ENCODE measurements at regions not wholly inside any gene's neighbourhood (a gene's known extent, or its start where the extent isn't known, plus 50 kb on each side); places are given as distances from the start of the nearest gene placed in this dataset.

- DNase-seq (ENCODE audit: low read depth in 2 of 2): no peak
- no peak overlapping the region for H3K4me3 ChIP-seq (replicated peaks in 1 of 2; ENCODE audit: low read depth in 2 of 2, low read length in 2 of 2)
- TF ChIP-seq CTCF (IDR thresholded peaks at IDR 0.05; ENCODE audit: low read depth, low read length): no peak
Measured at GRCh38 chr4:104381729-104382128, 113.0 kb downstream of the CXXC4 start.

DNA sequence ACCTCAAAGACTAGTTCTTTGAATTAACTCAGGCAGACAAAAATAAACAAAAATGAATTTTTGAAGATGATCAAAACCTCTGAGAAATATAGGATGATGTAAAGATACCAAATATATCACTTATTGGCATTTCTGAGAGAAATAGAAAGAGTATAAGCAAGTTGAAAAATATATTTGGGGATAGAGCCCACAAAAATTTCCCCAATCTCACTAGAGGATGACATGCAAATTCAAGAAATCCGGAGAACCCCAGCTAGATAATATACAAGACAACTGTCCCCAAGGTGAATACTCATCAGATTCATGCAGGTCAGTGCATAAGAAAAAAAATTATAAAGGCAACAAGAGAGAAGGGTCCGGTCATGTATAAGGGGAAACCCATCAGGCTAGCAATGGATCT lies 129.1 kb downstream of the CXXC4 start:
- H3K4me3 ChIP-seq (replicated peaks in 1 of 2; ENCODE audit: low read depth in 2 of 2, low read length in 2 of 2): no peak overlapping the region
- DNase-seq (ENCODE audit: low read depth in 2 of 2): no peak
- TF ChIP-seq CTCF (IDR thresholded peaks at IDR 0.05; ENCODE audit: low read depth, low read length): no peak

DNA sequence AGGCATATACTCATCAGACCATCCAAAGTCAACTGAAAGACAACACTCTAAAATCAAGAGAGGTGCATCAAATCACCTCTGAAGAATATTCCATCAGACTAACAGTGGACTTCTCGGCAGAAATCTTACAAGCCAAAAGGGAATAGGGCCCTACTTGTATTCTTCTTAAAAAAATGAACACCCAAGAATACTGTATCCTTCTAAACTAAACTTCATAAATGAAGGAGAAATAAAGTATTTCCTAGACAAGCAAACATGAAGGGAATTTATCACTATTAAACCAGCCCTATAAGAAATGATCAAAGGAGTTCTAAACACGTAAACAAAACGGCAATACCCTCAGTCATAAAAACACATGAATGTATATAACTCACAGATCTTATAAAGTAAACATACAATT lies 141.2 kb downstream of the CXXC4 start:
- no peak overlapping the region for H3K4me3 ChIP-seq (replicated peaks in 1 of 2; ENCODE audit: low read depth in 2 of 2, low read length in 2 of 2)
- DNase-seq (ENCODE audit: low read depth in 2 of 2): no peak
- TF ChIP-seq CTCF (IDR thresholded peaks at IDR 0.05; ENCODE audit: low read depth, low read length): no peak

- peak; percentile 8 for TF ChIP-seq CTCF (IDR thresholded peaks at IDR 0.05; ENCODE audit: low read depth, low read length)
- H3K4me3 ChIP-seq (replicated peaks in 1 of 2; ENCODE audit: low read depth in 2 of 2, low read length in 2 of 2): no peak overlapping the region
- no peak for DNase-seq (ENCODE audit: low read depth in 2 of 2)
Measured at GRCh38 chr4:104352211-104352610, 142.5 kb downstream of the CXXC4 start.

DNA sequence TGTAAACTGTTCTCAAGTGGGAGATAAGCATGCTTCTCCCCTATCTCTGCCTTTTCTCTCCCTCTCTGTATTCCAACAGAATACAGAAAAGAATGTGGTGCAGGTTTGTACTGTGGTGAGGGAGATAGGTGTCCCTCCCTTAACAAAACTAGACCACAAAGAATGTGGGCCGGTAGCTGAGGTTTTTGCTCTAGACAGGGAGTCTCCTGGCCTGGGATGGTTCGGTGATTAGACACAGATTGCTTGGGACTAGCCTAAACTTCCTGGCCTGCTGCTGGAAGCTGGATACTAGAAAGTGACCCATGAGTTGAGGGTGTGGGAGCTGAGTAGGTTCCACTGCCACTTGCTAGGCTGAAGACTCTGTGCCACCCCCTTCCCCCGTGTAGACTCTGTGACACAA lies 143.0 kb downstream of the CXXC4 start:
- no peak overlapping the region for H3K4me3 ChIP-seq (replicated peaks in 1 of 2; ENCODE audit: low read depth in 2 of 2, low read length in 2 of 2)
- TF ChIP-seq CTCF (IDR thresholded peaks at IDR 0.05; ENCODE audit: low read depth, low read length): no peak
- no peak for DNase-seq (ENCODE audit: low read depth in 2 of 2)

GRCh38 chr4:104345598-104346242 lies 149.0 kb downstream of the CXXC4 start:
- no peak for TF ChIP-seq CTCF (IDR thresholded peaks at IDR 0.05; ENCODE audit: low read depth, low read length)
- DNase-seq (ENCODE audit: low read depth in 2 of 2): no peak
- H3K4me3 ChIP-seq (replicated peaks in 1 of 2; ENCODE audit: low read depth in 2 of 2, low read length in 2 of 2): no peak overlapping the region

Data from cardiac fibroblast (primary cell).